ENCODE measurements at regions not wholly inside any gene's neighbourhood (a gene's known extent, or its start where the extent isn't known, plus 50 kb on each side); places are given as distances from the start of the nearest gene placed in this dataset.
"Not testable (repeated sequence)": the region's sequence is repeated elsewhere in the genome, so short reads cannot be mapped to it uniquely, and the experiment has no call there.

- DNase-seq (ENCODE audit: low read depth); H3K4me3 ChIP-seq (ENCODE audit: low read depth, low read length): not testable (repeated sequence)
Measured at GRCh38 chr7:29679963-29680362, 116.3 kb downstream of the PRR15 start.

- not testable (repeated sequence) for DNase-seq (ENCODE audit: low read depth); H3K4me3 ChIP-seq (ENCODE audit: low read depth, low read length)
Measured at GRCh38 chr7:29680601-29681000, 117.0 kb downstream of the PRR15 start.

- not testable (repeated sequence) for DNase-seq (ENCODE audit: low read depth)
Measured at GRCh38 chr7:29684151-29684786, 120.6 kb downstream of the PRR15 start.

GRCh38 chr7:29684787-29685650 is 121.3 kb upstream of the WIPF3 start:
- DNase-seq (ENCODE audit: low read depth): peak; percentile 19
- peak overlapping the region; percentile 59 for H3K4me3 ChIP-seq (ENCODE audit: low read depth, low read length)
- no peak for TF ChIP-seq CTCF (IDR thresholded peaks at IDR 0.05; ENCODE audit: control insufficient read depth, extremely low read depth, insufficient read depth)

More at GRCh38 chr7:29684151-29684786, 120.6 kb downstream of the PRR15 start:
- peak overlapping the region; percentile 59 for H3K4me3 ChIP-seq (ENCODE audit: low read depth, low read length)

- H3K4me3 ChIP-seq (ENCODE audit: low read depth, low read length): peak overlapping the region; percentile 59
- not testable (repeated sequence) for DNase-seq (ENCODE audit: low read depth)
Measured at GRCh38 chr7:29685651-29686271, 120.5 kb upstream of the WIPF3 start.

- H3K4me3 ChIP-seq (ENCODE audit: low read depth, low read length); DNase-seq (ENCODE audit: low read depth): not testable (repeated sequence)
Measured at GRCh38 chr7:29690510-29690909, 115.8 kb upstream of the WIPF3 start.

GRCh38 chr7:29696402-29696801 is 109.9 kb upstream of the WIPF3 start:
- DNase-seq (ENCODE audit: low read depth): peak; percentile 72

GRCh38 chr7:29699723-29700122 is 106.6 kb upstream of the WIPF3 start:
- not testable (repeated sequence) for H3K4me3 ChIP-seq (ENCODE audit: low read depth, low read length); DNase-seq (ENCODE audit: low read depth)

More at GRCh38 chr7:29696402-29696801, 109.9 kb upstream of the WIPF3 start:
- not testable (repeated sequence) for H3K4me3 ChIP-seq (ENCODE audit: low read depth, low read length)

GRCh38 chr7:29701540-29701939 is 104.8 kb upstream of the WIPF3 start:
- not testable (repeated sequence) for H3K4me3 ChIP-seq (ENCODE audit: low read depth, low read length); DNase-seq (ENCODE audit: low read depth)

GRCh38 chr7:29703830-29704229 is 102.5 kb upstream of the WIPF3 start:
- not testable (repeated sequence) for H3K4me3 ChIP-seq (ENCODE audit: low read depth, low read length); DNase-seq (ENCODE audit: low read depth)

- H3K4me3 ChIP-seq (ENCODE audit: low read depth, low read length); DNase-seq (ENCODE audit: low read depth): not testable (repeated sequence)
Measured at GRCh38 chr7:29709002-29709401, 97.3 kb upstream of the WIPF3 start.

GRCh38 chr7:29723127-29723526 is 83.2 kb upstream of the WIPF3 start:
- not testable (repeated sequence) for DNase-seq (ENCODE audit: low read depth); H3K4me3 ChIP-seq (ENCODE audit: low read depth, low read length)

- no peak overlapping the region for H3K4me3 ChIP-seq (ENCODE audit: low read depth, low read length)
- TF ChIP-seq CTCF (IDR thresholded peaks at IDR 0.05; ENCODE audit: control insufficient read depth, extremely low read depth, insufficient read depth): no peak
- DNase-seq (ENCODE audit: low read depth): no peak
Measured at GRCh38 chr7:29723599-29723998, 82.7 kb upstream of the WIPF3 start.

GRCh38 chr7:29729534-29730165 is 76.7 kb upstream of the WIPF3 start:
- DNase-seq (ENCODE audit: low read depth); H3K4me3 ChIP-seq (ENCODE audit: low read depth, low read length): not testable (repeated sequence)
